ENCODE measurements at regions not wholly inside any gene's neighbourhood (a gene's known extent, or its start where the extent isn't known, plus 50 kb on each side); places are given as distances from the start of the nearest gene placed in this dataset.

GRCh38 chr15:100775581-100776185 lies 103.9 kb upstream of the ALDH1A3 start:
- DNase-seq, result peak in 3 of 42 donors; percentile 13 to 25 (median 14)
- intact Hi-C loops (cut with DNase I), result no loop called here

GRCh38 chr15:100777821-100778220 lies 101.8 kb upstream of the ALDH1A3 start:
- intact Hi-C loops (cut with DNase I), result no loop called here
- DNase-seq, result no peak

DNA sequence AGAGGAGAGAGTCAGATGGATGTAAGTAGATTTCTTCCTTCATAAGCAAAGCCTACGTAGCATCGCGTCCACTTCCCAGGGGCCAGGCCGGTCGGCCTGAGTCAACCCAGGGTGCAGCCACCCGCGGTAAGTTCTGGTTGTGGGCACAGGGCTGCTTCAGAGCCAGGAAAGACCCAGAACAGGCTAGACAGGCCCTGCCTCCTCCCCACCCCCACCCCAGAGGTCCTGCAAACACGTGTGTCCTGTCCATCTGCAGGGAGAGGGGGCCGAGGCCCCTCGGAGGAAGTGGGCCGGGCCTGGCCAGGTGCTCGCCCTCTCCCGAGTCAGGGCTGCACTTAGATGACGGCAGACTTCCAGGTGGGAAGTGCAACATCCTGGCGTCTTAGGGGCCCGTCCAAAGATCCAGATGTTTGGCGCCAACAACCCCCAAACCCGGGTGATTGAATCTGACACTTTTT lies 100.8 kb upstream of the ALDH1A3 start:
- peak in 8 of 42 donors; percentile 3 to 31 (median 8) for DNase-seq
- intact Hi-C loops (cut with DNase I), result no loop called here

GRCh38 chr15:100779331-100780207 lies 100.1 kb upstream of the ALDH1A3 start:
- DNase-seq, result peak in 7 of 42 donors; percentile 3 to 17 (median 8)
- intact Hi-C loops (cut with DNase I), result no loop called here

GRCh38 chr15:100780208-100780800 lies 99.3 kb upstream of the ALDH1A3 start:
- DNase-seq, result peak in 9 of 42 donors; percentile 1 to 33 (median 6)
- intact Hi-C loops (cut with DNase I), result no loop called here

DNA sequence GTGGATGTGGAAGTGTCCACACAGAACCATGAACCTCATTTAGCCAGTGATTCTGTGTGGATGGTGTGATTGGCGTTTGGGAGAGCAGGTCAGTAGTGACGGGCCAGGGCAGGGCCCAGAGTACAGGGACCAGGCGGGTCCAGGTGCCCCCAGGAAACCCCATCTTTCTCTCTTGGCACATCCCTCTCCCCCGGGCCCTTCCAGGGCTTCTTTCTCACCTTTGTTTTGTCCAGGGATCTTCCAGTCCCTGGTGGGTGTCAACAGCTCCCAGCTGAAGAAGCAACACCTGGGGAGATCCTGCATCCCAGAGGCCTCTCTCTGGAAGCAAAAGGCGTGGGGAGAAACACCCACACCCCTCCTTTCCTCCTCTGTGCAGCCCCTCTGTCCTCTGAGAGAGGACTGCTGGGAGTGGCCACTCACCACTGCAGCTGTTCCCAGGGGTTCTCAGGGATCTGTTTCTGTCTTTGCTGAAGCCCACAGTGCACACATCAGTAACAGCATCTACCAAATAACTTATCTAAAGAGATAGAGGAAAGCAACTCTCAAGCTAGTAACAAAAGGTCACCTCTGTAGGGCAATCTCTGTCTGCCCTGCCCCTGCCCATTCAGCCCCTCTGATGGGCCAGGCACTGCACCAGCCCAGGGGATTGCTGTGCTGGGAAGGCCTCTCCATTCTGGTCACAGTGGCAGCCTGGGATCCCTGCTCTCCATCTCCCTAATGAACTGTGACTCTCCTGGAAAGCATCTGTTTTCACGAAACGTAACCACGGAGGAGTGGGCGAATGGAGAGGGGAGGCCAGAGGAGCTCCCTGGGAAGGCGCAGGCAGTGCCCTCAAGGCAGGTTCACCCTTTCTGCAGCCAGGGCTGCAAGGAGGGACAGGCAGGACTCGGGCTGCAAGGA lies 98.3 kb upstream of the ALDH1A3 start:
- peak in 9 of 42 donors; percentile 3 to 31 (median 5) for DNase-seq
- intact Hi-C loops (cut with DNase I), result no loop called here

DNA sequence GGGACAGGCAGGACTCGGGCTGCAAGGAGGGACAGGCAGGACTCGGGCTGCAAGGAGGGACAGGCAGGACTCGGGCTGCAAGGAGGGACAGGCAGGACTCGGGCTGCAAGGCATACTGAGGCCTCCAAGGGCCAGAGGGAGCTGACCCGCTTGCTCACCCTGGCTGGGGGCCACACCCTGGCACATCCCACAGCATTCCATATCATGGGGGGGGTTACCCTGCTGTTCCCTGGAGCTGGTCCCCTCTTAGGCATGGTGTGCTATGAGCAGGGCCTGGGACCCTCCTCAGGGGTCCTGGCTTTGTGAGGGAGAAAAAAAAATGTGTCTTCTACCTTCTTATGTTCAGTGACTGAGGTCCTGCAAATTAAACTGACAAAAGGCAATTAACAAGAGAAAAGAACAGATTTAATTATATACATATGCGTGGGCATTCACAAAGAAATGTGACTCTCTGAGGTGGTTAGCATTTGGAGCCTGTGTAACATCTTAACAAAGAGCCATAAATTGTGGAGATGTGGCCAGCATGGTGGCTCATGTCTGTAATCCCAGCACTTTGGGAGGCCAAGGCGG lies 97.6 kb upstream of the ALDH1A3 start:
- peak in 4 of 42 donors; percentile 3 to 8 (median 7) for DNase-seq
- intact Hi-C loops (cut with DNase I), result no loop called here

GRCh38 chr15:100783291-100783690 lies 96.3 kb upstream of the ALDH1A3 start:
- DNase-seq, result peak in 8 of 42 donors; percentile 2 to 30 (median 8)
- intact Hi-C loops (cut with DNase I), result no loop called here

GRCh38 chr15:100783760-100784492 lies 95.7 kb upstream of the ALDH1A3 start:
- intact Hi-C loops (cut with DNase I), result no loop called here
- DNase-seq, result peak in 12 of 42 donors; percentile 2 to 39 (median 10)

GRCh38 chr15:100784493-100785180 lies 95.0 kb upstream of the ALDH1A3 start:
- peak in 6 of 42 donors; percentile 1 to 10 (median 6) for DNase-seq
- intact Hi-C loops (cut with DNase I), result no loop called here

DNA sequence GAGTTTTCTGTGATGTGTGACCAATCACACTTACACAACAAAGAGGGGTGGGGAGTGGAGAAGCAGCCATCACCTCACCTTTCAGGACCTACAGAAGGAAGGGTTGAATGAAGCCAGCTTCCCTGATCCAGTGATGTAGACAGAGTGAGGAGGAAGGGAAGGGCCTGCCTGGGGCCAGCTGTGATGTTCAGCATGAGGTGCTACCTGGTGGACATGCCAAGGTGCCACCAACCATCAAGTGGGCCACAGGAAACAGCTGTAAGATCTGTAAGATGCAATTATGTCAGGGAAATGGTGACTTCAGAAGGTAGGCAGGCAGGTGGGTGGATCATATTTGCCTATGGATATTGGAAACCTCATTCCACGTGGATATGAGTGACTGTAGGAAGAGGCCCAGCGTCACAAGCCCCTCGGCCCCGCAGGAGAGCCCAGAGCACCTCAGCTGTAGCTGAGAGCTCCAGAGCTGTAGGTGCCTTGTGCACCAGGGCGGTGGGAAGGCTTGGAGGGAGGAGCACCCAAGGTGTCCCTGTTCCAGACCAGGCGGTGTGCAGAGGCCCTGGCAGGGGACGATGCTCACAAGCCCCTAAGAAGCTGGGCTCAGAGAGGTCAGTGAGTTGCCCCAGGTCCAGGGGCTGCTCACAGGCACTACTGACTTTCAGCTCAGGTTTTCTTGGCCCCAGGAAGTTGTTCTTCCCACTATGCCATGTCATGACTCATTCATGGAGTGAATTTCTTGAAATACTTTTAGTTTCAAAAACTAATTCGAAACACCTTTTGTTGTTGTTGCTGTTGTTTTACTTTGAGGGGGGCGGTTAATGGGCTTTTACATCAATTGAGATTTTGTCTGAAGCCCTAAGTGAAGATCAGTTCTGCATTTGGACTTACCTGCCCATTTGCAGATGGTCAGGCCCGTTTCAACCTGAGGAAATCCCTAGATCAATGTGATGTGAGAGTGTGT lies 94.2 kb upstream of the ALDH1A3 start:
- intact Hi-C loops (cut with DNase I), result no loop called here
- peak in 11 of 42 donors; percentile 2 to 34 (median 7) for DNase-seq

DNA sequence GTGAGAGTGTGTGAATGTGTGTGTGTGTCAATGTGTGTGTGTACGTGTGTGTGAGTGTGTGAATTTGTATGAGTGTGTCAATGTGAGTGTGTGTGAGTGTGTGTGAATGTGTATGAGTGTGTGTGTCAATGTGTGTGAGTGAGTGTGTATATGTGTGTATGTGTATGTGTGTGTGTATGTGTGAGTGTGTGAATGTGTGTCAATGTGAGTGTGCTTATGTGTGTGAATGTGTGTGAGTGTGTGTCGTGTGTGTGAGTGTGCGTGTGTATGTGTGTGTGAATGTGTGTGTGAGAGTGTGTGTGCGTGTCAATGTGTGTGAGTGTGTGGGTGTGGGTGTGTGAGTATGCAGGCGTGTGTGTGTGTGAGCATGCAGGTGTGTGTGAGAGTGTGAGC lies 93.5 kb upstream of the ALDH1A3 start:
- DNase-seq, result peak in 2 of 42 donors; percentile 1 to 8
- intact Hi-C loops (cut with DNase I), result no loop called here

- intact Hi-C loops (cut with DNase I), result no loop called here
- peak in 9 of 42 donors; percentile 1 to 33 (median 9) for DNase-seq
These were observed 92.6 kb upstream of the ALDH1A3 start for GRCh38 chr15:100786901-100787566.

- intact Hi-C loops (cut with DNase I), result no loop called here
- DNase-seq, result peak in 6 of 42 donors; percentile 8 to 37 (median 22)
These were observed 91.8 kb upstream of the ALDH1A3 start for GRCh38 chr15:100787567-100788417.

All from head of caudate nucleus (tissue), 42 donors.